ENCODE measurements at regions not wholly inside any gene's neighbourhood (a gene's known extent, or its start where the extent isn't known, plus 50 kb on each side); places are given as distances from the start of the nearest gene placed in this dataset.

GRCh38 chr15:94535298-94536048 lies 304.1 kb downstream of the MCTP2 start:
- no peak for DNase-seq (ENCODE audit: low read depth)

DNA sequence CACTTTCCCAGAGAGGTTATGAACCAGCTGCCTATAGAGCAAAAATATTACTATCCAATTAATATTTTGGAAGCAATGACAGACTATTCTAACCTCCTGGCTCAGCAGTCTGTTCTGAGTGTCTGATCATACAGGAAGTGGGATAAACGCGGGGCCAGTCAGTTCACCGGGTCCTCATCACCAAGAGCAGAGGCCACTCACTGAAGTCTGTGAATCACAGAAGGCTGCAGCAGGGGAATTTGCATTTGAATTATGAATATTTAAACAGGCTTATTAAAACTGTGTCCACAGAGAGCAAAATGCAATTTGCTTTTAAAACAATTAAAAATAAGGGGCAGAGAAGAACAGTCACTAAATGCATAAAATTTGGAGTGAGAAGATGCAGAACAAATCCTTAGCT lies 305.2 kb downstream of the MCTP2 start:
- no peak for DNase-seq (ENCODE audit: low read depth)

DNA sequence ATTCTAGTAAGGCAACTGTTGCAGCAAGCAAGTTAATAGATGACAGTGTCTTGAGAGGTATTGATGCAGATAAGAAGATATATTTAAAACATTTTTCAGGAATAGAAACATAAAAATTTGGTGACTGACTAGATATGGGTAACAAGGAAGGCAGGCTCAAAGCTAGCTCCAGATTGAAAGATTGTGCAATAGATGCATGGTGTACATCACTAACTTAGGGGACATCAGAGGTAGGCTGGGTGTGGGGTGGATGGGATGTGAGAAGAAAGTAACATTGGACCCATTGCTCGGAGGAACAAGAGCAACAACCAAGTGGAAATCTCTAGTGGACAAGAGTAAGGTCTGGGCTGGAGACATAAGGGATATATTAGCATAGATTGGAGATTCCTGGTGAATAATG lies 306.9 kb downstream of the MCTP2 start:
- DNase-seq (ENCODE audit: low read depth) = no peak

DNA sequence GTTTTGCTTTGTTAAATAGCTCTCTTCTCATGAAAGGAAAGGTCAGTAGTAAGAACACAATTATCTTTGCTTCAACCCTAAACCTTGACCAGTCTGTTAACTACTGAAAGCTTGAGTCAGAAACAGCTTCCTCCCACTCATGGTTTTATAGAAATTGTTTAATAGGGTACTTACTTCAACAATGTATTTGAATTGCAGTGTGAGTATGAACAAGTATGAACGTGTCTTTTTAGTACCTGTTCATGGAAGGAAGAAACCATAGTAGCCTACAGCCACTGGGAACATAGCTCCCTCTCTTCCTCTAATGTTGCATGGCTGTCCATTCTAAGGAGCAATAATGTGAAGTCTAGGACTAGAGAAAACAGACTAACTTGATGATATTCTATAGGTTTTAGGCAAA lies 311.0 kb downstream of the MCTP2 start:
- DNase-seq (ENCODE audit: low read depth) = no peak

DNA sequence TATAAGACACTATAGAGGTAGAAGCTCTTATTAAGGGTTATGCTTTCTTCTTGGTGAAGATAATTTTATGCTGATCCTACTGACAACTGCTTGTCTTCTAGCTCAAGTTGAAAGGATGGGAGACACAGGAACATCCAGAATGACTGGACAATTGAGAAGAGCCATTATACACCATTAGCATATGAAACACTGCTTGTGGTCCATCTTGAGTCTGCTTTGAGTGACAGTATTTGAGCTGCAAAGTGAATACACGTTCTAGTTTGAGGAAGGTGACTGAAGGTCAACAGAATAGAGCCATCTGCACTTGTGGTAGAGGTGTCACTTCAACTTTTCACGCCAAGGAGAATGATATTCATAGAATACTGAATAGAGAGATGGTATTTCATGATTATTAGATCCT lies 315.4 kb downstream of the MCTP2 start:
- no peak for DNase-seq (ENCODE audit: low read depth)

DNA sequence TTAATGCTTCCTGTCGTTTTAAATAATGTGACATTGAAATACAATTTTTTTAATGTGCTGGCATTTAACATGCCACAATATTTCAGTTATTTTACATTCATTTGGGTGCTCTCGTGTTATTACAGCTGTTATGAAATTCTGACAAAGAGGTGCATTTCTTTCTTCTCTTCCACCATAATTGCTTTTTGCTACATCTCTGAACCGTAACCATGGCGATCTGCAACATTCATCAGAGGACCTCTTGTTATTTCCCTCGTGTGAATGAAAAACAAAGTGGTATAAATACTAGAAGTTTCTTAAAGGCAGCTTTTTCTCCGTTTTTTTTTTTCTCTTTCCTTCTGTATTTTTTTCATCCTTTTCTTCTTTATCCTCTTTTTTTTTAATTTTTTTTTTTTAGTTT lies 316.4 kb downstream of the MCTP2 start:
- no peak for DNase-seq (ENCODE audit: low read depth)

DNA sequence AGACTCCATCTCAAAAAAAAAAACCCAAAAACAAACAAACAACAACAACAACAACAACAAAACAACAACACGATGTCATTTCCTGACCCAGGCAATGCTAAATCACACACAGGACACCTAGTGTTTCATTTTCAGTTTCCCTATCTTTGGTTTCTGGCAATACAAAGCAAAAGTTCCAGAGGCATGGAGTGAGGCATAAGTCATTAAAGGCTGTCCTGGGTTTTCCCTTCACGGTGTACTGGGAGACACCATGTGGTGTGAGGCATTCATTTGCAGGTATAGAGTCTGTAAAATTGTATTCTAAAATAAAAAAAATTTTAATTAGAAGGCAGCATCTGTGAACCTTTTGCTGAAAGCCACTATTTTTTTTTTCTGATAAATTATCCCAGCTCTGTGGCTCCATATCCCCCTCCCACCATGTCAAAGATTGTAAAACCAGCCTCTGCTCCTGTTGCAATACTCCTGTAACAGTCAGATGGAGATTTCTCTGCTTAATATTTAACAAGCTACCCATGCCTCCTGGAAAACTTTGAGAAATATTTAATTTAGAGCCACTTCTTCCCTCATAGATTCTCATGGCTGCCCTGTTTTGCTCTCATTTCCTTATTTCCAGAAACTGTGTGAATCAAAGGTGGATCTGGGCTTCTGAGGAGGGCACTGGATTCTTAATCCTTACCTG lies 324.6 kb downstream of the MCTP2 start:
- DNase-seq (ENCODE audit: low read depth) = no peak

DNA sequence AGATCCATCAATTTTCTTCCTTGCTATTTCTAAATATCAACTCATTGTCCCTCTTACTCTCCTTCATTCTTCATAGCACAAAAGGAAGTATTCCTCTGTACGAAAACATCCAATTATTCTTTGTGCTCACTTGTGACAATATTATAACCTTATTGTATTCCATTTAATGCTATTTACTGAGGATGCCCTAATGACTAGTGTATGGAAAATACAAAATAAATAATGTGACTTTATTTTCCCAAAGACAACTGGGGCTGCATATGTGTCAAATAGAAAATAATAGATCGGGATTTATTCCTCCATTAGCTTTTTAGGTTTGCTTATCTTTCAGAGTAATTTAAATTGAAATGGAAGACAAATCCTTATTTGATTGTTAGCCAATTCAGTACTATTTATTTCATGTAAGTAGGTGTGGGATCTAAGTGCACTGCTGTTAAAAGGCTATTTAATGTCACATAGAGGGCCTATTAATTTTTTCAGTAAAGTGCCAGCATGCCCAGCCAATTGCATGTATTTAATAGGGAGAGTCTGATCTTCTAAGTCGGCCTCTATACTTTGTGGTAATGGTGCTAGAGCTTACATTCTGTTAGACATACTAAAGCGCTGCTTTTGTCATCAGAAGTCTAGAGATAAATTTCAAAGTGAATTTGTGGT lies 329.8 kb downstream of the MCTP2 start:
- DNase-seq (ENCODE audit: low read depth) = no peak

GRCh38 chr15:94563456-94563855 lies 332.1 kb downstream of the MCTP2 start:
- DNase-seq (ENCODE audit: low read depth) = no peak

DNA sequence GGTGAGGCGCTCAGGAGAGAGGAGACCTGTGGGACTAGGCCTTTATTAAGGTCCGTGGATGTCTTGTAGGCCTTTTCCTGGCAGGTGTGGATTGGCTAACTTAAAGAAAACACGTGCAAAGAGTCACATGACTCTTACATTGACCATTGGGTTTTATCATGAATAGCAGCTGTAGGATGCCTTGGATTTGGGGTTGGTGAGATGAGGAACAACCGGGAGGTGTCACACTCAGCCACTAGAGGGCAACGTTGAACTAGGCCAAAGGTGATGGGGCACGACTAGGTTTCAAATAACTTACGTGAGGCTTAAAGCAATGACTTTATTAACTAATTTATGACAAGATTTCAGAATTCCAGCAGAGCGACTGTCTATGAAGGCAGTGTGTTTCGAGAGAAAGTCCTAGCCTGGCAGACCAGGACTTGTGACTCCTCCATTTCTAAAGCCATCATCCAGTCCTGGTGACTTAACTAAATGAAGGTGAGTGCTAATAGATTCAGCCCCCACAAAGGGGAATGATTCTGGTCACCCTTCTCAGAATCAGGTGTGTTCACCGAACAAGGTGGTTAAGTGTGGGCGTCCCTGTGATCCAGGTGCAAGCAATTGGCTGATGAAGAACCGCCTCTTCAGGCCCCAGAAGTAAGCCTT lies 345.6 kb downstream of the MCTP2 start:
- DNase-seq (ENCODE audit: low read depth) = peak; percentile 11

DNA sequence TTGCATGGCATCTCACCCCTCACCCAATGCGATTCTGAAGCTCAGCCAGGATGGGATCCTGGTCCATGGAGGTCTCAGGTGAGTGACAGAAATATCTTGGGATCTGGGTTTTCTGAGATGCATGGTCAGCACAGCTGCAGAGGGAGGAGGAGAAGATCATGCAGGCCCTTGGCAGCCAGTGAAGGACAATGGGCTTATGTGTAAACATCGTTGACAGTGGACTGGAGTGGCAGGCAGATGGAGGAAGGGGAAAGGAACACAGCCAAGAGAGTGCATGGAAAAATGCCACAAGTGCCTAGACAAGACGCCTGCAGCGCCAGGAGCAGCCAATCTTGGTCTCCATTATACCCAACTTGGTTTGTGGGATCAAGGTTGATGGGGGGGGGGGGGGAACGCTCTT lies 347.9 kb downstream of the MCTP2 start:
- no peak for DNase-seq (ENCODE audit: low read depth)

DNA sequence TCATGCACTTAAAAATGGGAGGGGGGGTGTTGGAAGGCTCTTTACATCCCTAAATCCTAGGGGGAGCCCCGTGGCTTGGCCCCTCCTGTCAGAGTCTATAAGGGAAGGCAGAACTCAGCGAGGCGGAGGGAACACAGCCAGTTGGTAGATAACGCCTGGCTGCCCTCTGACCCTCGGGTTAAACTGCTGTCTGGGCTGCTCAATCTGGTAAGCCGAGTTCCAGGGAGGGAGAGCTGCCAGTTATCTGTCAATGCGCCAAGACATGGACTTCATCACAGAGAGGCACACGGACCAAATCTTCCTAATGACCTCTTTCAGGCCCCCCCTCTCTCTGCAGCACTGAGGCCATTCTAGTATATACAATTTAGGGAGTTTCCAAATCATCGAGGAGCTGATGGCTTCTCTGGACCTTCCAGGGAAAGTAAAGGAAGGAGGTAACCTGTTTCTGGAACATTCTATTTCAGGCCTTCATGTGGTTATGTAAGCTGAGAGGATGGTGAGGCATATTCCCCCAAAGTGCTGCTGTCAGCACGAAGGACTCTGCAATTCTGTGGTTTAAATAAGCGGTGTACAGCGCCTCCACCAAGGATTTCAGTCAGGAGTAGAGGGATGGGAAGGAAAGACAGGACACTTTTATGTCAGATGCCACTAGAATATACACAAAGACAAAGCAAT lies 349.0 kb downstream of the MCTP2 start:
- DNase-seq (ENCODE audit: low read depth) = no peak

DNA sequence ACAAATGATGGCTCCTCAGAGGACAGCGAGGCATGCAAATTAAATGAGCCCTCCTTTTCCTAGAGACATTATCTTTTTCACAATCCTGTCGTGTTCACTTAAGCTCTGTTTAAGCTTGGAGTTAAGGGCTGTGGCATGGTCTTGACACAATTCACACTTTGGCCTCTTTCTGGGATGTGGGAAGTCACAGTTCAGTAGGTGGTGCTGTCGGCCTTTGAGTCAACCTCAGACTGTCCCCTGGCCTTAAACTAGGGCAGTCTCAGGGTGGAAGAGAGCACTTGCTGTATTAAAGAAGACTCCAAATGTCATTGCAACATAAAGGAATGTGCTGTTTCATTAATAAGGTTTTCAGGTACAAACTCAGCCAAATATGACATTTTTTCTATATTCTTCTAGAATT lies 351.0 kb downstream of the MCTP2 start:
- no peak for DNase-seq (ENCODE audit: low read depth)

GRCh38 chr15:94584833-94585244 lies 353.5 kb downstream of the MCTP2 start:
- DNase-seq (ENCODE audit: low read depth) = peak; percentile 22

GRCh38 chr15:94586099-94586498 lies 354.7 kb downstream of the MCTP2 start:
- no peak for DNase-seq (ENCODE audit: low read depth)

DNA sequence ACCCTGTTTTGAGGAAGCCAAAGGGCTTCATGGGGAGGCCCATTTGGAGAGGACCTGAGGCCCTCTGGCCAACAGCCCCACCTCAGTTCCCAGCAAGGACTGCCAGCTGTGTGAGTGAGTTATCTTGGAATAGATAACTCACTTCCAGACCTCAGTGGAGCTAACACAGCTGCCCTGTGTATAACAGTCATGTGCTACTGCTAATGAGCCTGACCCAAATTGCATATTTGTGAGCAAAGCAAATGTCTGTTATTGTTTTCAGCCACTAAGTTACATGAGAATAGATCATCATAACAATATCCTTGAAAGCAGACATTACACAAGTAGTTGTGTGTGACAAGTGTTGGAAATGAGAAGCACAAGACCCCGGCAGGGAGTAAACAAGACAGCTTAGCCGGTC lies 355.8 kb downstream of the MCTP2 start:
- no peak for DNase-seq (ENCODE audit: low read depth)

DNA sequence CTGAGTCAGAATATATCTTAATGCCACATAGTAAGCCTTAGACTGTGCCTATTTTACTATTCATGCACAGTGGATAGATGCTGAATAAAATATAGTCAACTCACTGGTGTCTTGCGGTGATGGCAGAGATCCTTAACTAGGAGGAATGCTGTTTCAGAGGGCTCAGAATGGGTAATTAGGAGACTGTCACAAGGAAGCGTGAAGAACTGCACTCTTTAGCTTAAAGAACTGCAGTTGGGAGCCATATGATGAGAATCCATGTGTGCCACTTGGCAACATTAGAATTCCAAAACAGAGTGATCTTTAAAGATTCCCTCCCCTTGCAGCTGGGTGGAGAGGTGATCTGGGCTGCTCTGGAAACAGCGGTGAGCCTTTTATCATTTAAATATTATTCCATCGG lies 357.6 kb downstream of the MCTP2 start:
- DNase-seq (ENCODE audit: low read depth) = no peak

DNA sequence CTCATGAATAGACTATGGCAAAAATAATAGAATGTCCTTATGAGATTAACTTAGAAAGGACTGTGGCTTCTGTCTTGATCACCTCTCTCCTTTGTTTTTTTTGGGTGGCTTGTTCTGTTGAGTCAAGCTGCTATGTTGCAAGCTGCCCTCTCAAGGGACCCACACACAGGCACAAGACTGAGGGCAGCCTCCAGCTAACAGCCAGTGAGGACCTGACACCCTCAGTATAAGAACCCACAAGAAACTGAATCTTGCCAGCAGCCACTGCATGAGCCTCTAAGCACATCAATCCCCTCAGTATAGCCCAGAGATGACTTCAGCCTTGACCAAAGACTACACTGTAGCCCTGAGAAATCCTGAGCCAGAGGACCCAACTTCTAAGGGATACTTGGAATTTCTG lies 361.1 kb downstream of the MCTP2 start:
- DNase-seq (ENCODE audit: low read depth) = no peak

- no peak for DNase-seq (ENCODE audit: low read depth)
Observed at GRCh38 chr15:94596707-94597106, 365.3 kb downstream of the MCTP2 start.

- no peak for DNase-seq (ENCODE audit: low read depth)
Observed at GRCh38 chr15:94600505-94600904, 369.1 kb downstream of the MCTP2 start.

- no peak for DNase-seq (ENCODE audit: low read depth)
Observed at GRCh38 chr15:94602754-94603470, 371.6 kb downstream of the MCTP2 start.

DNA sequence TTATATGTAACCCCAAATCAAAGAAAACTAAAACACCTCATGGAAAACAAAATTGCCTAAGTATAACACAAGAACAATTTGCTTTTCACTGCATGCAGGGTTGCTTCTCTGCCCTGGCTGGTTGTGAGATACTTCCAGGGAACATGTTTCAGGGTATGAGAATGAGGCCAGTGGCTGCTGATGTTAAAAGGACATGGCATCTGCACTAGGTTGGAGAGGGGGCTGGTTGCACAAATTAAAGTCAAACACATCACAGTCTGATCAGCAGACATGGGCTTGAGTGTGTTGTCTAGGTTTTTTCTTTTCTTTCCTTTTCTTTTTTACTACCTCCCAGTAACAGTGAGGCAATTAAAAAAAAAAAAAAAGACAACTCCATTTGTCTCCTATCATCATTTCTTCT lies 374.9 kb downstream of the MCTP2 start:
- DNase-seq (ENCODE audit: low read depth) = no peak
